ENCODE measurements at regions not wholly inside any gene's neighbourhood (a gene's known extent, or its start where the extent isn't known, plus 50 kb on each side); places are given as distances from the start of the nearest gene placed in this dataset.

DNA sequence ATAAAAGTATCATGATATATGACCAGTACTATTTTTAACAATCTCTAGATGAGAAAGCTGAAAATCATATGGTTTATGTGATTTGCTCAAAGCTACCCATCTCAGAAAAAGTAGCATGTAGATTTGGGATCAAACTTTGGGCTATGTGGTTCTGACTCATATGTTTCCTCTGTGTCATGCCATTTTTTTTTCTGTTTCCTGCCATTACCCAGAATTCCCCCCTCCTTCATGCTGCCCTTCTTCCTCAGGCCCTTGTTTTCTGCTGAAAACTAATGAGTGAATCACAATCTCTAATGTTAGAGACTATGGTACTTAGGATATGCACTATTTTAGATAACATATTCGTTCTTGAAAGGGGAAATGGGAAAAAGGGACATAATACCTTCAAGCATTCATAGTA lies 80.7 kb downstream of the JRKL start:
- no TSS peak for BruUV-seq (replicated peaks)
- no peak for ATAC-seq (ENCODE audit: low read depth)
- no peaks in the 10 kb centered on the region for H3K9me1 ChIP-seq (ENCODE audit: insufficient read depth, low read length)
- in situ Hi-C loops (cut with MboI; ENCODE audit: low sequenced_read_pairs) (no loop called here), dilution Hi-C loops (cut with HindIII; ENCODE audit: low sequenced_read_pairs, unreplicated experiment) (no loop called here), intact Hi-C loops (cut with micrococcal nuclease) (no loop called here)
- H2BK15ac ChIP-seq (ENCODE audit: low read depth, low read length), result no peak overlapping the region
- no peak overlapping the region for H3K4ac ChIP-seq (ENCODE audit: low read depth, low read length)
- H3K14ac ChIP-seq (replicated peaks; ENCODE audit: low read depth, low read length), result no peak overlapping the region
- TF ChIP-seq NFE2L2 (IDR thresholded peaks at IDR 0.05; ENCODE audit: low read depth, low read length) (no peak), POLR2A (IDR thresholded peaks at IDR 0.05; ENCODE audit: low read depth, low read length) (no peak), RFX5 (IDR thresholded peaks at IDR 0.05; ENCODE audit: low read depth, low read length) (no peak), RAD21 (IDR thresholded peaks at IDR 0.05; ENCODE audit: low read length) (no peak), USF2 (IDR thresholded peaks at IDR 0.05; ENCODE audit: low read depth, low read length) (no peak), FOS (IDR thresholded peaks at IDR 0.05; ENCODE audit: low read depth, low read length) (no peak), RCOR1 (IDR thresholded peaks at IDR 0.05; ENCODE audit: insufficient replicate concordance, low read length) (no peak), CEBPB (IDR thresholded peaks at IDR 0.05; ENCODE audit: low read depth, low read length) (no peak), CHD1 (IDR thresholded peaks at IDR 0.05; ENCODE audit: low read depth, low read length) (no peak), ELK1 (IDR thresholded peaks at IDR 0.05; ENCODE audit: borderline replicate concordance, low read depth, low read length) (no peak), MAZ (IDR thresholded peaks at IDR 0.05; ENCODE audit: borderline replicate concordance, low read depth, low read length) (no peak), CTCF (conservative IDR thresholded peaks at IDR 0.05; ENCODE audit: low read depth, low read length) (no peak), BHLHE40 (IDR thresholded peaks at IDR 0.05; ENCODE audit: low read depth, low read length) (no peak)
- H3K18ac ChIP-seq (ENCODE audit: low read depth, low read length), result no peak overlapping the region
- no peak overlapping the region for H3K23ac ChIP-seq (ENCODE audit: low read depth, low read length)
- H3K56ac ChIP-seq (ENCODE audit: extremely low read depth, insufficient read depth, low read length), result no peak overlapping the region
- no peak overlapping the region for H2AFZ ChIP-seq (replicated peaks; ENCODE audit: low read length, poor library complexity)
- H2BK120ac ChIP-seq (ENCODE audit: low read depth, low read length), result no peak overlapping the region
- H3K4me1 ChIP-seq (ENCODE audit: control insufficient read depth, insufficient read depth, low read length), result no peaks in the 10 kb centered on the region
- H3K79me1 ChIP-seq (ENCODE audit: low read depth in 1 of 2, low read length in 2 of 2), result no peaks in the 10 kb centered on the region
- ChIA-PET CTCF (no interaction called here), POLR2A (ENCODE audit: unreplicated experiment) (no interaction called here)
- DNase-seq, result no peak
- no peak overlapping the region for H2AK5ac ChIP-seq (ENCODE audit: low read depth, low read length)
- no peaks in the 10 kb centered on the region for H3K36me3 ChIP-seq (ENCODE audit: control insufficient read depth, insufficient read depth, low read length)
- no peaks in the 10 kb centered on the region for H4K20me1 ChIP-seq (ENCODE audit: insufficient read depth, low read length)
- H2BK5ac ChIP-seq (ENCODE audit: low read depth, low read length, poor library complexity, severe bottlenecking), result no peak overlapping the region
- no peak overlapping the region for H3K4me3 ChIP-seq (ENCODE audit: insufficient read depth, low read depth, low read length)
- H4K91ac ChIP-seq (ENCODE audit: insufficient read depth, low read depth, low read length), result no peak overlapping the region
- H3K9me3 ChIP-seq (ENCODE audit: control insufficient read depth, insufficient read depth, low read length), result no peaks in the 10 kb centered on the region
- no peak overlapping the region for H4K8ac ChIP-seq (ENCODE audit: low read depth in 2 of 2, low read length in 2 of 2)
- no peak overlapping the region for H4K5ac ChIP-seq (ENCODE audit: low read depth, low read length)
- no peaks in the 10 kb centered on the region for H3K27me3 ChIP-seq (ENCODE audit: control insufficient read depth, insufficient read depth, low read length)
- WGBS, 2 experiments (ENCODE audit: extremely low coverage in 2 of 2, insufficient read length in 1 of 2), result no CpG with 5 or more reads among the region's 1 CpG
- H2BK20ac ChIP-seq (ENCODE audit: low read depth, low read length), result no peak overlapping the region
- no peak overlapping the region for H2AK9ac ChIP-seq (replicated peaks; ENCODE audit: low read depth, low read length, poor library complexity)
- no peak overlapping the region for H3K9ac ChIP-seq (ENCODE audit: low read depth, low read length)
- H3K27ac ChIP-seq (ENCODE audit: insufficient read depth, low read length), result no peak overlapping the region
- no peak overlapping the region for H3K4me2 ChIP-seq (ENCODE audit: low read depth, low read length)

All from IMR-90 (cell line).